NB4 (cell line): ENCODE measurements at regions not wholly inside any gene's neighbourhood (a gene's known extent, or its start where the extent isn't known, plus 50 kb on each side); places are given as distances from the start of the nearest gene placed in this dataset.

Source experiments
- DNase-seq: peaks from one replicate; pipeline ENCODE4 v3.0.0; 2010; ENCODE audit warnings: low read depth
- H3K4me3 ChIP-seq: one replicate; pipeline ENCODE4 v1.5.1; 2011; ENCODE audit warnings: mild to moderate bottlenecking, low read depth, low read length, moderate library complexity
- CTCF ChIP-seq: IDR thresholded peaks from one replicate; pipeline ENCODE4 v1.5.1; 2012; ENCODE audit warnings: low read depth, low read length
- MYC ChIP-seq: IDR thresholded peaks from 2 replicates; pipeline ENCODE4 v1.6.1; 2011; ENCODE audit warnings: low read depth, low read length
- POLR2A ChIP-seq: IDR thresholded peaks from 2 replicates; pipeline ENCODE4 v1.6.1; 2011; ENCODE audit warnings: mild to moderate bottlenecking; ENCODE audit not compliant: insufficient read length; ENCODE audit errors: extremely low read depth
- TF ChIP-seq, protein P1 (sequence below): IDR thresholded peaks from 2 replicates; pipeline ENCODE4 v1.6.1; 2011; ENCODE audit warnings: low read depth, low read length

- no peak overlapping the region for H3K4me3 ChIP-seq
- TF ChIP-seq, protein P1, sequence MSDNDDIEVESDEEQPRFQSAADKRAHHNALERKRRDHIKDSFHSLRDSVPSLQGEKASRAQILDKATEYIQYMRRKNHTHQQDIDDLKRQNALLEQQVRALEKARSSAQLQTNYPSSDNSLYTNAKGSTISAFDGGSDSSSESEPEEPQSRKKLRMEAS = no peak
- TF ChIP-seq CTCF (no peak), MYC (no peak), POLR2A (no peak)
- no peak for DNase-seq
These were observed 198.4 kb upstream of the KIAA1217 start for GRCh38 chr10:24010436-24010970.

- TF ChIP-seq MYC = no peak
- TF ChIP-seq, protein P1 = no peak
- TF ChIP-seq POLR2A = no peak
- no peak for TF ChIP-seq CTCF
- DNase-seq = no peak
- no peak overlapping the region for H3K4me3 ChIP-seq
These were observed 196.6 kb upstream of the KIAA1217 start for GRCh38 chr10:24012249-24012803.

DNA sequence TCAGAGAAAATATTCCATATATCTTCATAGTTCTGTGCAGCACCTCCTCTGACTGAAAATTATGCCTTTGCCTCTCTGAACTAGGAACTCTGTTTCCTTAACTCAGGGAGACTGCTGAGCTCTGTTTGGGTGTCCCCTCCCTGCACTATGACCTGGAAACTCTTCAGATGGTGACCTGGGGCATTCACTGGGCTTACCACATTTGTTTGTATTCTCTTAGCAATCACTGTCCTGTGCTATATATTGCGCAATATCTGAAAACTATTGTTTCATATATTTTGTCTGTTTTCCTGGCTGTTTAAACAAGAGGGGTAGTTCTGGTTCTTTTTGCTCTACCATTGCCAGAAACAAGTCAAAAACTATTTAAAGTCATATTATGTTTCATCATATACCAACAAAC lies 181.8 kb upstream of the KIAA1217 start:
- H3K4me3 ChIP-seq = no peak overlapping the region
- DNase-seq = no peak
- TF ChIP-seq MYC (no peak), POLR2A (no peak), CTCF (no peak)
- TF ChIP-seq, protein P1 = no peak

DNA sequence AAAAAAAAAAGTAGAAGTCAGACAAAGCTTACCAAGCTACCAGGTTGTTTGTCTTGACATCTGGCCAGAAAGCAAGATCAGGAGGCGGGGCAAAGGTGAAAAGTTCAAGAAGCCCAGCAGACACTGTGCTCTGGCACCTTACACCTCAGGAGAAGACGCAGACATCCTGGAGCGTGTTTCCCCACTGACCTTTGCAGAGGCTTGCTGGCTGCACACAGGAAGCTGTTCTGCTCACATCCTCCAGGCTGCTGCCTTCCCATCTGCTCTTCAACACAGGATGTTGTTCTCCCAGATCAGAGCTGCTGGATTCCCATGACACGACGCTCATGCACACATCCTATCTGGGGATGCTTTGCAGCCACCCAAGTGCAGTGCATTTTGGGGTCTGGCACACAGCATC lies 174.4 kb upstream of the KIAA1217 start:
- H3K4me3 ChIP-seq = no peak overlapping the region
- DNase-seq = no peak
- TF ChIP-seq, protein P1 = no peak
- TF ChIP-seq MYC (no peak), CTCF (no peak), POLR2A (no peak)

- no peak for DNase-seq
- TF ChIP-seq, protein P1 = no peak
- TF ChIP-seq MYC = no peak
- H3K4me3 ChIP-seq = no peak overlapping the region
These were observed 173.2 kb upstream of the KIAA1217 start for GRCh38 chr10:24035761-24036160.

- TF ChIP-seq MYC = no peak
- no peak for TF ChIP-seq POLR2A
- H3K4me3 ChIP-seq = no peak overlapping the region
- no peak for DNase-seq
These were observed 169.6 kb upstream of the KIAA1217 start for GRCh38 chr10:24039315-24039714.

- no peak overlapping the region for H3K4me3 ChIP-seq
- TF ChIP-seq MYC (no peak), CTCF (no peak), POLR2A (no peak)
- TF ChIP-seq, protein P1 = no peak
- no peak for DNase-seq
These were observed 169.0 kb upstream of the KIAA1217 start for GRCh38 chr10:24039897-24040296.
